GM19035 (cell line): ENCODE measurements at regions not wholly inside any gene's neighbourhood (a gene's known extent, or its start where the extent isn't known, plus 50 kb on each side); places are given as distances from the start of the nearest gene placed in this dataset.
"Not testable (repeated sequence)": the region's sequence is repeated elsewhere in the genome, so short reads cannot be mapped to it uniquely, and the experiment has no call there.

Experiments used
- ATAC-seq: cut with Tn5 transposase; IDR thresholded peaks from one replicate; pipeline ENCODE4 v1.9.1; 2021; ENCODE audit not compliant: unreplicated experiment

- not testable (repeated sequence) for ATAC-seq
Observed at GRCh38 chr10:71108042-71108441, 104.3 kb upstream of the UNC5B start.

- no peak for ATAC-seq
Observed at GRCh38 chr10:71112138-71112785, 100.1 kb upstream of the UNC5B start.

GRCh38 chr10:71116426-71116825, 95.9 kb upstream of the UNC5B start:
- ATAC-seq, result no peak

- ATAC-seq, result not testable (repeated sequence)
Observed at GRCh38 chr10:71117589-71117988, 94.8 kb upstream of the UNC5B start.

- ATAC-seq, result no peak
Observed at GRCh38 chr10:71123023-71123422, 89.3 kb upstream of the UNC5B start.

- no peak for ATAC-seq
Observed at GRCh38 chr10:71124921-71125748, 87.2 kb upstream of the UNC5B start.

DNA sequence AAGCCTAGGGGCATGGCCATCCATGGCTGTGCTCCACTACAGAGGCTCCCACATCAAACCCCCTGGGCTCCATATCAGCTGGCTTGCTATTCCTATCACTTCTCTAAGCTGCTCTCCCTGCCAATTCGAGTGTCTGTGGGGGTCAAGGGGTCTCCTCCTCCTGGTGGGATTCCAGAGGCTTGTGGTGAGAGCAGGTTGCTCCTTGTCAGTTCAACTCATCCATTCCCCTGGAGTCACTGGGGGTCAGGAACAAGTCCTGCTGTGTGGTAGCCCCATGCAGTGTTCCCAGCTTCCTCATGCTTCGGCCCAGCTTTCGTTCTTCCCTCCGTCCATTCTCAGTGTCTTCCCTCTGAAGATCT, 86.6 kb upstream of the UNC5B start:
- no peak for ATAC-seq

DNA sequence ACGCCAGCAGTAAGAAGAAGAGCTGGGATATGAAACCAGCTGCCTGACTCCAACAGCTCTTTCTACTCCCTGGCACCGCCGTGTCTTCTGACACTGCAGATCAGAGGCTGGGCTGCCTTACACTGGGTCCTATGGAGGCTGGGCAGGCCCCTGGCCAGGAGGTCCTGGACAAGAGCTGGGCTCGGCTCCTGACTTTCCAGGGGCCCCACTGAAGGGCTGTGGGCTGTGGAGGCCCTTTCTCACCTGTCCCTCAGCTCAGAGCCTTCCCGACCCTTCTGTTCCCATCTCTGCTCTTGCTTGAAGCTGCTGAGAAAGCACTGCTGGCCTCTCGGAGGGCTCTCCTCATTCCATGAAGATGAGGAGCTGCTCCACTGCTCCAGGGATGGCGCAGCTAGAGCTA, 85.9 kb upstream of the UNC5B start:
- ATAC-seq, result no peak

DNA sequence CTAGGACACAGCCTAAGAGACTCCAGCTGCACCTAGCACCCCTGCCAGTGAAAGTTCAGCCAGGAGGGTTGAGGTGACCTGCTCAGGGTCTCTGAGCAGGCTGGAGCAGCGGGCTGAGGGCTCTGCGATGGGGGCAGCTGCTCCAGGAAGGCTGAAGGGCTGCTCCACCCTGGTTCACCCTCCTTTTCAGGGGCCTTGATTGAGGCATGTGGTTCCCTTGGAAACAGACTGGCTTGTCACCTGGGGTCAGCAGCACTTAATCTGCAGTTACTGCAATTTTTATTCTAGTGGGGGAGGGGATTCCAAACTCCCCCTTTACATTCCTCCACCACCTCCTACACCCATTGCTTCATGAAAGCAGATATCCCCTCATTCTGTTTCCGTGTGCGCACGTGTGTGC, 85.3 kb upstream of the UNC5B start:
- ATAC-seq, result no peak

DNA sequence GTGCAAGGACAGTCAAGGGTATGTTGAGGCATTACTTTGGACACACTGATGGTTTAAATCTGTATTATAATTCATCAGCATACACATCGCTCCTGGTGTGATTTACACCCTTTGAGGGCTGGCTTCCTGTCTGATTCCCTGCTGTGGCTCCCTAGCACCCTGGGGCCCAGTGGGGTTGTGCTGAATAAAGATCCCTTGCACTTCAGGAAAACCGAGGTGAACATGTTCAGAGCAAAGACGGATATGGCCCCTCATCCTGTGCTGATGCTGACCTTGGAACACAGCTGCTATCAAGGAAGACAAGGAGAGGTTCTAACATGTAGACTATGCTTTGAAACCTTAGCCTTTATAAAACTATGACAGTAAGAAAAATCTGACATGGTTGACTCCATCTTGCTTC, 84.6 kb upstream of the UNC5B start:
- ATAC-seq, result no peak

DNA sequence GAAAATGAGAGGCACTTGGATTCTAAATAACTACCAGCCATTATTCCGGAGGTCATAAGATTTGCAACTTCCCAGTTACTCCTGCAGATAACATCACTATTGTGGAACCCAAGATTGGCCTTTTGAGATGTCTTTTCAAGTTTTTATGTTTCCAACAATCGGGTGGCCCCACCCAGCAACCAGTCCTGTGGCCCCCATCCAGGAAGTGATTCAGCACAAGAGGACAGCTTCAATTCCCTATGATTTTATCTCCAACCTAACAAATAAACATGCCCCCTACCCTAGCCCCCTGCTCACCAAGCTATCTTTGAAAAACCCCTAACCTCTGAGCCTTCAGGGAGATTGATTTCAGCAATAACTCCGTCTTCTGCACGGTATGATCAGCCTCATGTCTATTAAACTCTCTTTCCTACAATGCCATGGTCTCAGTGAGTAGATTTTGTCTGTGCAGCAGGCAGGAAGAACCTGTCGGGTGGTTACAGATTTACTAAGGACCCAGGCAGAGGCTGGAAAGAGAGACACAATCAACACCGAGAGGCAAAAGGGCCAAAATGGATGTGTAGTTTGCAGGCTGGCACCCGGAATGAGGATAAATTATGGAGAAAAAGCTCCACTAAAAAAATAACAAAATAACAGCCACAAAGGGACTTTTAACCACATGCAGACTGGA, 83.9 kb upstream of the UNC5B start:
- no peak for ATAC-seq

GRCh38 chr10:71131096-71131495, 81.3 kb upstream of the UNC5B start:
- no peak for ATAC-seq

DNA sequence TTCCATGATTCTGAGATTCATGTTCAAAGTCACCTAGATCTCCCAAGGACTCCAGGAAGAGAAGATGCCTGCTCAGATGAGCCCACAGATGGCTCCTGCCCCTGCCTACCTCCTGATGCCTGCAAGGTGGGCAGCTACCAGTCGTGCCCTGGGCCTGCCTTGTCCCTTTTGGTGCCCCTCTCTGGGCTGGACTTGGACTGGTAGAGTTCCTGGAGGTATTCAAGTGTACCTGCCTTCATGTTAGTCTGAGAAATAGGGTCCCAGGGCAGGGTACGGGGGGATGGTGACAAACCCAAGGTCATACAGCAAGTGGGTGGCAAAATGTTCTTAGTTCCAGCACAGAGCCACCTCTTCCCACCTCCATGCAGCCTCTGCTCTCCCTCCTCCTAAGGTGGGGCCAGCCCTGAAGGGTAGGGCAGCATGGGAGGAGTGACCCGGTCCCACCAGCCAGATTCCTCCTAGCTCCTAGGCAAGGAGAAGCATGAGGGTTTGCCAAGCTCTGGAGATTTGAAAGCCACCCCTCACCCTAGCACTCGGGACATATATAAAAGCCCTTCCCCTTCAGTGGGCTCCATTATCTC, 80.8 kb upstream of the UNC5B start:
- no peak for ATAC-seq

DNA sequence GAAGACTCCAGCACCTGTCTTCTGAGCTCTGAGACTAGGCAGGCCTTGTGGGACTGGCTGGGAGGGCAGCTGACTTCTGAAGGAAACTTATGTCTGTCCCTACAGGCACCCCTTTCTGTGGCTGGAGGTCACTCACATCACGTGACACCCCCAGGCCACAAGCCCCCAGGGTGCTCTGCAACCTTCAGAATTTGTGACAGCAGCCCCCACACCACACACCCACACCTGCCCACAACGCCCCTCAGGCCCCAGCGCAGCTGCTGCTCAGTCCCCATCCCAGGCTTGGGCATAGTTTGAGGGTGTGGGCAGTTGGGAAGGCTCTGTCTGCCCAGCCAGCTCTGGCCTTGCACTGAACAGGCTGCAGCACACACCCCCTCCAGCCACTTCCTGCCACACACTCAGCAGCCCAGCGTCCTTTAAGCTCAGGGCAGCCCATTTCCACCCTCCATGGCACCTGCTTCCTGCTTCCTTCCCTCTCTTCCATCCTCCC, 80.0 kb upstream of the UNC5B start:
- ATAC-seq, result no peak

DNA sequence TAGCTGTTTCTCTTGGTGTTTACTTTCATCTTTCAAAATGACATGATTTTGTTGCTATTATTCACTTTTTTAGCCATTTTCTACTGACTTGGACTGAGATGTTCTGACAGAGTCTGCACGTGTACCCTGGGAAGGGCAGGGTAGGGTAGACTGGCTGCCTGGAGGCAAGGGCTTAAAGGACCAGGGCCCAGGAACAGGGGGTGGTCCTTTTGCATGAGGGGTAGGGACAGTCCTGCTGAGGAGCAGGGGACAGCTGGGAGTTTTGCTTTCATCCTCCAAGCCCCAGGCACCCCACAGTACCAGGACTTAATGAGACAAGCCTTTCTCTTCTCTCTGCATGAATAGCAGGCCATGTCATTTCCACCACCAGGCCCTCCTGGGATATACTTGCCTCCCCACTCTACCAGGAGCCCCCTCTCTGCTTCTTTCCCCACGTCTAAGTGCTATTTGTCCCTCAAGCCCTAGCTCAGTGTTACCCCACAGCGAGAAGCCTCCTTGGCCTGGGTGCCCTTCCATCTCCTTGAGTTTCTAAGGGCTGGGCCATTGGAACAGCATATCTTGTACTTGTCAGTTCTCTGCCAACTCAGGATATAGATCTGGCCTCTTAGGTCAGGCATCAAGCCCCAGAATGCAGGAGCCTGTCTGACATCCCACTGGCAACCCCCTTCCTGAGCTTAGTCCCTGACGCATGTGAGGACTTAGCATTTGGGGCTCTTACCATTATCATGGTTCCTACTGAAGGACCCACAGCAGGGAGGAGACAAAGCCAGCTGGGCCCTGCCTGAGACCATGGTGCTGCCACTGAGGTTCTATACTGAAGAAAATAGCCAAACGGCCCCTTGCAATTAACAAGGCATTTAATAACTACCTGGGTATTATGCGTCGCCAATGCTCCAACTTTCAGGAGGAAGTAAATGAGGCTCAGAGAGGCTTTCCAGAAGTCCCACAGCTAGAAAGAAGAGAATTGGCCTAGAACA, 78.4 kb upstream of the UNC5B start:
- no peak for ATAC-seq

DNA sequence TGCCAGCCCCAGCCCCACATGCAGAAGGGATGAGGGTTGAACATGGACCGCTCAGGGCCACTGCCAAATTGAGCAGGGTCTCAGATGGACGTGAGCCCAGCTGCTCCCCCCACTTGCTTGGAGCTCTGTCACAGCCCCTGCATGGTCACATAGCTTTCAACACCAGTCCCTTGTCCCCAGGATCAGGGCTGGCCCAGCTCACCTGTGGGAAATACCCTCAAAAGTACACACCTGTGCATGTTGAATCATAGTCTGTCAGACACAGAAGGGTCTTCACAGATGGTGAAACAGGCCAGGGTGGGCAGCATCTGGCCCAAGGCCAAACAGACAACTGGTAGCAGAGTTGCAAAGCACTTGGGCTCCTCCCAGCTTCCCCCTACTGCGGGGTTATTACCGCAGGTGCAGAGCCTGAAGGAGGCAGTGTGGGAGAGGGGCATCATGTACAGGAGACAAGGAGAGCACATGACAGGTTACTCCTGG, 77.6 kb upstream of the UNC5B start:
- ATAC-seq, result no peak

DNA sequence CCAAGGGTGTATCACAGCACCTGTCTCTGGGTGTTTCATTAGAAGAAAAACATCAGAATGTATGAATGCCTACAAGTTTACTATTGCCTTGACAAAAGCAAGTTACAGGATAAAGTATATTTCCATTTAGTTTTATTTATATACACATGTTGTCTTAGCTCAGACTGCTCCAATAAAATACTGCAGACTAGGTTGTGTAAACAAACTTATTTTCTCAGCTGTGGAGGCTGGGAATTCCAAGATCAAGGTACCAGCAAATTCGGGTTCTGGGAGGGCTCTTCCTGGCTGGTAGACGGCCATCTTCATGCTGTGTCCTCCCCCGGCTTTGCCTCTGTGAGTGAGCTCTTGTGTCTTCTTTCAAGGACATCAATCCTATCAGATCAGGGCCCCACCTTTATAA, 77.1 kb upstream of the UNC5B start:
- no peak for ATAC-seq

DNA sequence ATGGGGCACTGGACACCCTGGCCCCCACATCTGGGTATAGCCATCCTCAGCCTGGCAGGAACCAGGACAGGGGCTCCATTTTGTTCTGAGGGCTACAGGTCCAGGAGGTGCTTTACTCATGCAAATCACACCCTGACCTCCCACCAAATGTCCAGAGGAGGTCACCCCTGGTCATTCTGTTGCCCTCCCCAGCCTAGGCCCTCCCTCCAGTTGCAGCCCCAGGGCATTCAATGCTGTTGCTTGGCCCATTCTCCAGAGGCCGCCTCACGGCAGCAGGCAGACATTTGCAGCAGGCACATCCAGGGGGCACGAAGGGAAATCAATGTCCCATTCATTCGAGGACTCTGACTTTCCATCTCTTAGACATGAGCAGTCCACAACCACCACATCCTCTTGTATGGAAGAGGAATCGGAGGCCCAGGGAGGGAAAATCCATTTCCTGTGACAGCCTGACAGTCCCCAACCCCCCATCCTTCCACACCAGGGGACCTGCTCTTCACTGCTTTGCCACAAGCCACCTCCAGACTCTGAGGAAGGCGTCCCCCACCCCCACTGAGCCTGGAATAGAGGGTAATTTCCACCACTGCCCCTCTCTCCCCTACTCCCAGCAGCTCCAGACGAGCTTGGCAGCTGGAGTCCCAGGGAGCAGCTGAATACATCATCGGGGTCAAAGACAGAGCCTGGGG, 76.2 kb upstream of the UNC5B start:
- no peak for ATAC-seq

DNA sequence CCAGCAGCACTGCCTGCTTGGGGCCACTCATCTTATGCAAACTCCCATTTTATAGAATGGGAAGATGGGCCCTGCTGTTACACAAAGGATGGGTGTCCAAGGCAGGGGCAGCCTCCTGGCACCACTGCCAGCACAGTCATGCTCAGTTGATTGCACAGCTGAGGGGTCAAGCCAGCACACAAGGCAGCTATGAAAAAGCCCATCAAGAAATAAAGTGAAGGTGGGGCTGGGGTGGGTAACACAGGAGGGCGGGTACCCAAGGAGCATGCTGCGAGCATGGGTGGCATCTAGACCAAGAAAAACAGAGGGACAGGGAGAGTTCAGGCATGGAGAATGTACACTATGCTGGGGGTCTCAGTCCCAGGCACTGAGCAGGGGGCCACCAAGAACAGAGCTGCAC, 74.7 kb upstream of the UNC5B start:
- no peak for ATAC-seq
